ENCODE measurements at regions not wholly inside any gene's neighbourhood (a gene's known extent, or its start where the extent isn't known, plus 50 kb on each side); places are given as distances from the start of the nearest gene placed in this dataset.

DNA sequence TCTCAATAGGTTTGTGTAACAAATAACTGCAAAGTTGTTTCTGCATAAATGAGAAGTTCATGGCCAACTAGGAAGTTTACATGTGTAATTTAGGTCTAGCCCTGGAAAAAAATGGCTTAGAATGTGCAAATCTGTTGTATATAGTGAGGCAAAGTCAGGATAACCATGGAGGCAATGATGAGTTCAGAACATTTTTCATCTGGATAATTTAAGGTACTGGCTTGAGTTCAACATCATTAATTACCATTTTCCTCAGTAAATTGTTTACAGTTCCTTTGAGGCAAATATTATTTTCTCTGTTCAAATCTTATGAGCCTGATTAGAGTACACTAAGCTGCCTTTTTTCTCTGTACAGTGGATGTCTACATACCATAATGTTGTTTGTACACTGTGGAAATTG lies 1259.0 kb upstream of the NUDT12 start:
- FAIRE-seq: no peak
- DNase-seq: no peak
- no peaks in the 10 kb centered on the region for H3K27me3 ChIP-seq (ENCODE audit: control insufficient read depth, insufficient read depth, low read length)
- H3K9me3 ChIP-seq (ENCODE audit: control insufficient read depth in 2 of 3, insufficient read depth in 1 of 3, low read length in 3 of 3): no peaks in the 10 kb centered on the region
- intact Hi-C loops (cut with DNase I): no loop called here
- no peaks in the 10 kb centered on the region for H3K4me1 ChIP-seq (ENCODE audit: control insufficient read depth in 2 of 3, insufficient read depth in 2 of 3, low read depth in 1 of 3, low read length in 3 of 3)
- H3K9ac ChIP-seq (ENCODE audit: low read length in 3 of 3): no peak overlapping the region
- no peaks in the 10 kb centered on the region for H3K36me3 ChIP-seq (ENCODE audit: control insufficient read depth in 2 of 3, insufficient read depth in 3 of 3, low read length in 3 of 3)
- no peak overlapping the region for H3K27ac ChIP-seq (ENCODE audit: low read depth in 2 of 2, low read length in 2 of 2)
- no peak overlapping the region for H3K4me3 ChIP-seq (ENCODE audit: low read length in 3 of 3)
- TF ChIP-seq, protein P1, sequence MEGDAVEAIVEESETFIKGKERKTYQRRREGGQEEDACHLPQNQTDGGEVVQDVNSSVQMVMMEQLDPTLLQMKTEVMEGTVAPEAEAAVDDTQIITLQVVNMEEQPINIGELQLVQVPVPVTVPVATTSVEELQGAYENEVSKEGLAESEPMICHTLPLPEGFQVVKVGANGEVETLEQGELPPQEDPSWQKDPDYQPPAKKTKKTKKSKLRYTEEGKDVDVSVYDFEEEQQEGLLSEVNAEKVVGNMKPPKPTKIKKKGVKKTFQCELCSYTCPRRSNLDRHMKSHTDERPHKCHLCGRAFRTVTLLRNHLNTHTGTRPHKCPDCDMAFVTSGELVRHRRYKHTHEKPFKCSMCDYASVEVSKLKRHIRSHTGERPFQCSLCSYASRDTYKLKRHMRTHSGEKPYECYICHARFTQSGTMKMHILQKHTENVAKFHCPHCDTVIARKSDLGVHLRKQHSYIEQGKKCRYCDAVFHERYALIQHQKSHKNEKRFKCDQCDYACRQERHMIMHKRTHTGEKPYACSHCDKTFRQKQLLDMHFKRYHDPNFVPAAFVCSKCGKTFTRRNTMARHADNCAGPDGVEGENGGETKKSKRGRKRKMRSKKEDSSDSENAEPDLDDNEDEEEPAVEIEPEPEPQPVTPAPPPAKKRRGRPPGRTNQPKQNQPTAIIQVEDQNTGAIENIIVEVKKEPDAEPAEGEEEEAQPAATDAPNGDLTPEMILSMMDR (IDR thresholded peaks at IDR 0.05; ENCODE audit: borderline replicate concordance, extremely low read depth, insufficient read depth): no peak

DNA sequence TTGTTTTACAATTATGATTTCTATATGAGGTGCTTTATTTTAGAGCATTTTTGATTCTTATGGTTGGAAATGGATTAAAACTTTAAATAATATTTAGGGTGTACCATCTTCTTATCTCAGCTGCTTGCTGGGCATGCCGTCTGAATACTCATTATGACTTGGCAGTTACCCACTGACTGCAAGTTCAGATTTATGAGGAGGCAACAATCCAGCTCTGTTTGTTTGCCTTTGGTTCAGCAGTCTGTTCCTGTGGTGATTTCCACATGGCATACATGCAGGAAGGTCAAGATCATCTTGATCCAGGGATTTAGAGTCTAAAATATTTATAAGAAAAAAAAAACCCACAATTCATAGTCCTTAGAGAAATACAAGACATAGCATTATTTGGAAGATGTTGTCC lies 1254.5 kb upstream of the NUDT12 start:
- no peaks in the 10 kb centered on the region for H3K9me3 ChIP-seq (ENCODE audit: control insufficient read depth in 2 of 3, insufficient read depth in 1 of 3, low read length in 3 of 3)
- DNase-seq (no peak), FAIRE-seq (no peak)
- H3K4me3 ChIP-seq (ENCODE audit: low read length in 3 of 3): no peak overlapping the region
- intact Hi-C loops (cut with DNase I): no loop called here
- H3K36me3 ChIP-seq (ENCODE audit: control insufficient read depth in 2 of 3, insufficient read depth in 3 of 3, low read length in 3 of 3): no peaks in the 10 kb centered on the region
- H3K9ac ChIP-seq (ENCODE audit: low read length in 3 of 3): no peak overlapping the region
- TF ChIP-seq, protein P1 (IDR thresholded peaks at IDR 0.05; ENCODE audit: borderline replicate concordance, extremely low read depth, insufficient read depth): no peak
- H3K27ac ChIP-seq (ENCODE audit: low read depth in 2 of 2, low read length in 2 of 2): no peak overlapping the region
- no peaks in the 10 kb centered on the region for H3K27me3 ChIP-seq (ENCODE audit: control insufficient read depth, insufficient read depth, low read length)
- H3K4me1 ChIP-seq (ENCODE audit: control insufficient read depth in 2 of 3, insufficient read depth in 2 of 3, low read depth in 1 of 3, low read length in 3 of 3): no peaks in the 10 kb centered on the region

DNA sequence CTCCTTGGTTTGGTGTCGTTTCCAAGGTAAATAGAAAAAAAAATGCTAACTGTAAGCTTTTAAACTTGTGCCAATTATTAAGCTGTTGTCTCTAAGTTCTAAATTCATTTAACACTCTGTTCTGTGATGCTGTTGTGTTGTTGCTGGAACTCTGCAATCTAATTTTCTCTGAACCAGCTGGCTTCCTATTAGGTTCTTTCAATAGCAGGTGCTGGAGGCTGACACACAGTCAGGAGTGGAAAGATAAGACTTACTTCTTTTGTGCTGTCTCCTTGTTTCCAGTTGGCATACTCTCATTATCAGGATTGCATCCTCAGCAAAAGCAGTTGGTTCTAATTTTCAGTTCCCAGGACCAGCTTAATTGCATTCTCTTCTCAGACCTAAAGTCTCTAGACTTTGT lies 1252.6 kb upstream of the NUDT12 start:
- no peak overlapping the region for H3K9ac ChIP-seq (ENCODE audit: low read length in 3 of 3)
- intact Hi-C loops (cut with DNase I): no loop called here
- H3K27ac ChIP-seq (ENCODE audit: low read depth in 2 of 2, low read length in 2 of 2): no peak overlapping the region
- no peaks in the 10 kb centered on the region for H3K4me1 ChIP-seq (ENCODE audit: control insufficient read depth in 2 of 3, insufficient read depth in 2 of 3, low read depth in 1 of 3, low read length in 3 of 3)
- TF ChIP-seq, protein P1 (IDR thresholded peaks at IDR 0.05; ENCODE audit: borderline replicate concordance, extremely low read depth, insufficient read depth): no peak
- H3K27me3 ChIP-seq (ENCODE audit: control insufficient read depth, insufficient read depth, low read length): no peaks in the 10 kb centered on the region
- FAIRE-seq (no peak), DNase-seq (no peak)
- H3K4me3 ChIP-seq (ENCODE audit: low read length in 3 of 3): no peak overlapping the region
- peaks cover 0 to 4% (median 0%) of the 10 kb centered on the region in 3 donors for H3K9me3 ChIP-seq (ENCODE audit: control insufficient read depth in 2 of 3, insufficient read depth in 1 of 3, low read length in 3 of 3)
- H3K36me3 ChIP-seq (ENCODE audit: control insufficient read depth in 2 of 3, insufficient read depth in 3 of 3, low read length in 3 of 3): no peaks in the 10 kb centered on the region

DNA sequence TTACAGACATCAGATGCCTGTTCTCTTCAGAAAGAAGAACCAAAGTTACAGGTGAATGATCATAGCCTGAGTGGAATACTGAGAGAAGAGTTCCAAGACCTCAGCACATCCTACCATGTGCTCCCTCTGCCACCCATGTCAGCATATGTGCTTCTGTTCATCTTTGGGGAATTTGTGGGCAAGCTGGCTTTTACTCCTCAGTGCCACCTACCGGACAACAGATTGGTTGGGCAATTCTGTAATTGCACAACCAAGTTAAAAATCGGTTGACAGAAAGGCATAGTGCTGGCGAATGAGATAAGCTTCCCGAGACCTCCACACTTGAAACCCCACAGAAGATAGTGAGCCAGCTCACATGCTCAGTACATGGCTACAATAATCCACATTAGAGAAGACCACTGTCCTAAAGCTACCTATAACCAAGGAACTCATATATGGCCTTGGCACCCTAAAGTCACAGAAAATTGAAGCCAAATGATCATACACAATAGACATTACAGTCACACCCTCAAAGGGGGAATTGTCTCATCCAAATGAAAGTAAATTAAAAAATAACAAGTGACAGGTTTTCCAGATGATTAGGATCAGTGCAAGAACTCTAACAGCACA lies 1238.0 kb upstream of the NUDT12 start:
- H3K4me3 ChIP-seq (ENCODE audit: low read length in 3 of 3): no peak overlapping the region
- H3K36me3 ChIP-seq (ENCODE audit: control insufficient read depth in 2 of 3, insufficient read depth in 3 of 3, low read length in 3 of 3): no peaks in the 10 kb centered on the region
- no peaks in the 10 kb centered on the region for H3K27me3 ChIP-seq (ENCODE audit: control insufficient read depth, insufficient read depth, low read length)
- intact Hi-C loops (cut with DNase I): no loop called here
- FAIRE-seq: no peak
- no peak overlapping the region for H3K9ac ChIP-seq (ENCODE audit: low read length in 3 of 3)
- no peak for DNase-seq
- no peak overlapping the region for H3K27ac ChIP-seq (ENCODE audit: low read depth in 2 of 2, low read length in 2 of 2)
- H3K4me1 ChIP-seq (ENCODE audit: control insufficient read depth in 2 of 3, insufficient read depth in 2 of 3, low read depth in 1 of 3, low read length in 3 of 3): no peaks in the 10 kb centered on the region
- H3K9me3 ChIP-seq (ENCODE audit: control insufficient read depth in 2 of 3, insufficient read depth in 1 of 3, low read length in 3 of 3): no peaks in the 10 kb centered on the region
- TF ChIP-seq, protein P1 (IDR thresholded peaks at IDR 0.05; ENCODE audit: borderline replicate concordance, extremely low read depth, insufficient read depth): no peak
